ENCODE measurements at regions not wholly inside any gene's neighbourhood (a gene's known extent, or its start where the extent isn't known, plus 50 kb on each side); places are given as distances from the start of the nearest gene placed in this dataset.
"Not testable (repeated sequence)": the region's sequence is repeated elsewhere in the genome, so short reads cannot be mapped to it uniquely, and the experiment has no call there.

GRCh38 chr2:221999166-221999565 lies 299.6 kb downstream of the PAX3 start:
- DNase-seq (ENCODE audit: low read depth, low spot score), result no peak

DNA sequence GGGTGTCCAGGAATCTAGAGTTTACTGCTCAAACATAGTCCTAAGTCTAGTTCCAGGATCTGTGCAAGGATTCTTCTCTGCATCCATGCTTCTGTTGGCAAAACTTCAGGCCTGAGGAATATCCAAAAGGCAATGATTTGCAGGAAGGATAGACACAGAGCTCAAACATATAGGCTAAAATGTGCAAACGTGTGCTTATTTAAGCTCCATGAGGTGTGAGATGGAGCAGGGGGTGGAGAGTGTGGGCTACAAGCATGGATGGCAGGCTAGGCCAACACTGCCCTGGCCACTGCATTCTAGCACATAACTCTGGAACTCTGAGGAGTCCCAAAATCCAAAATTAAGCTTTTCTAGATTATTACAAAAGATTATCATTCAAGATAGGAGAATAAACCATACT lies 301.1 kb downstream of the PAX3 start:
- DNase-seq (ENCODE audit: low read depth, low spot score), result no peak

DNA sequence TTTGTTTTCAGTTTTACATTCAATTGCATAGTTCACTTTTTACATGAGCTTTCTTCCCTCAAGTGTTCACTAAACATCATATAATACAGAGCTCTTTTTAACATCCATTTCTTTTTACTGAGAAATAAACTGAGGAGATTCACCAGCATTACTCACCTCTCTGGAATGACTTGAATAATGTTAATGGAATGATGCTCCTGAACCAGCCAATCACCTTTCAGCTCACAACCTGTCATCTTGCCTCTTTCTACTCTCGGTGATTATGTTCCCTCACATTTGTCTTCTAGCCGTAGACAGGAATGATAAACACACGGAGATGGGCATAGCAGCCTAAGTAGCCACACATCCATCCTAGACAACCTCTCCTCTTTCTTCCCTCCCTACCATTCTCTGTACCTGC lies 301.7 kb downstream of the PAX3 start:
- no peak for DNase-seq (ENCODE audit: low read depth, low spot score)

GRCh38 chr2:221994926-221995325 lies 303.9 kb downstream of the PAX3 start:
- no peak for DNase-seq (ENCODE audit: low read depth, low spot score)

DNA sequence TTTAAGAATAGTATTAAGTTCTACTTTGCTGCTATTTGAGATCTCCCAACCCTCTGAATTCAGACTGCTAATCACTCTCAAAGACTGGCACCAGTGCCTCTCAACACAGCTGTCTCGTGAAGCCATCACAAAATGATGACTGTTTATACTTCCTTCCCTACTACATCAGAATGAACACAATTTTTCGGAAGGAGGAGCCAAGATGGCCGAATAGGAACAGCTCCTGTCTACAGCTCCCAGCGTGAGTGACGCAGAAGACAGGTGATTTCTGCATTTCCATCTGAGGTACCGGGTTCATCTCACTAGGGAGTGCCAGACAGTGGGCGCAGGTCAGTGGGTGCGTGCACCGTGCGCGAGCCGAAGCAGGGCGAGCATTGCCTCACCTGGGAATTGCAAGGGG lies 314.4 kb downstream of the PAX3 start:
- not testable (repeated sequence) for DNase-seq (ENCODE audit: low read depth, low spot score)

- no peak for DNase-seq (ENCODE audit: low read depth, low spot score)
Measured at GRCh38 chr2:221981912-221982470, 316.8 kb downstream of the PAX3 start.

DNA sequence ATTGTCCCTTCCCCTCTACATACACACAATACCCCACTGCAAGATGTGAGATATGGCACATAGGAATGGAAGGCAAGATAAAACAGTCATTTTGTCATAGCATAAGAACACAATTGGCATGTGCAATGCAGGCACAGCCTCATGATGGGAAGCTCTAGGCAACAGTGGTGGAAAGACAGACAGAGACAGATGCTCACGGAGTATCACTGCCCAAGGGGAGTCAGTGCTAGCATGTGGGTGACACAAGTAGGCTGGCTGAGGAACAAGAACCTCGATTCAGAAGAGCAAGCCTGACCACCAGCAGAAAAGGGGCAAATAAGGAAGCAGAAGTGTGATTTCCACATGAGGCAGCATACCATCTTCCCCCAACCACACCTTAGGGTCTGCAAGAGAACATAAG lies 323.6 kb downstream of the PAX3 start:
- no peak for DNase-seq (ENCODE audit: low read depth, low spot score)

DNA sequence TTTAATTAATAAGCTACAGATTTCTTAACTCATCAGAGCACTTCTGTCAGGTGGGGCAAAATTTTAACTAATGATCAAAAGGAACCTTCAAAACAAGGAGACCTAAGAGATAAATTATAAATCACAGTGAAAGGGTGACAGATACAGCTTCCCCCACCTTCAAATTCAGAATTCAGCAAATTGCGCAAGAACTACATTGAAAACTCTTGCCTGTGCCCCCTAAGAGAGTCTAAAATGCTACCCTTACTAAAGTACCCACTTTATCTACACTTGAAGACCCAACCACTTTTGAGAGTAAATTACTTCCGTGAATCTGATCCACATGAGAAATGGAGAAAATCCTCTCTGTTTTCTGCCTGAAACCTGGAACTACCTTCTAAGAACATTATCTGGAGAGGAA lies 324.9 kb downstream of the PAX3 start:
- no peak for DNase-seq (ENCODE audit: low read depth, low spot score)

DNA sequence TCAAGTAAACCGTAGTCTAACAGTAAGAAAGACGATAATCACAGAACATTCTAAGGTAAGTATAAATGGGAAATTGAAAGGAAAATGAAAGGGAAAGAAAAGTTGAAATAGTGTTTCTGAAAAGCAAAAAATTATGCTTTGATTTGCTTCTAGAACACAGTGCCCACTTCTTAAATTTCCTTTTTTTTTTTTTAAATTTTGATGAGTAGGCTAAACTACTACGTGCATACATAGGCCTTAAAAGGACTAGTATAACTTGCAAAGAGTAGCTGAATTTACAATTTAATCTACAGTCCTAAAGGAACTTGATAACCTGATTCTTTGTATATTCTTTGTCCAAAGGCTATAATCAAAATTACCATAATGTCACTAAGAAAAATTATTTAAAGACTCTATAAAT lies 325.3 kb downstream of the PAX3 start:
- DNase-seq (ENCODE audit: low read depth, low spot score), result no peak

DNA sequence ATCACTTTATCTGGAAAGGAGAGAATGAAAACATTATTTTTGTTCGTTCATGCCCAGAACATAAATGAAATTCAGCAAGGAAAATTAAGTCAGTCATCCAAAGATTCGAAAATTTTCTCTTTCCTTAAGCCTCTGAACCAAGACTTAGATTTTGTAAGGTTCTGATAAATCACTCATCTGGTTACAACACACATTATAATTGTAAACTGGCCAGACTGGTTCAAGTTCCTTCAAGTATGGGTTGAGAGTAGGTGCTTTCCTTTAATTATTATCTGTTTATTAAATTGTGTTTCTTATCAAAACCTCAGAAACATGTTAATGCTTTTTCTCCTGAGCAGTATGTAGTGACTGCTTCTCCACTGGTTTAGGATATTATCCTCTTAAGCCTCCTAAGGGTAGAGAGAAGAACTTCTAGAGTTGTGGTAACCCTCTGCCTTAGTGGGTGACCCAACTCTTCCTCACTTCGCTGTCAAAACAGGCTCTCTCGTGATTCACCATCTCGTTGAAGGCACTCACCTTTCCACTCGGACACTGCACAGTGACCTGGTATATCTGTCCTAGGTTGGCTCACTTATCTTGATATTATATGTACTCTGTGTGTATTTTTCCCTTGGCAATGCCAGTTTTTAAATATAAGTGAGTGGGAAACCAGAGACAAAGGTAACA lies 325.9 kb downstream of the PAX3 start:
- DNase-seq (ENCODE audit: low read depth, low spot score), result no peak

- no peak for DNase-seq (ENCODE audit: low read depth, low spot score)
Measured at GRCh38 chr2:221970389-221970788, 328.4 kb downstream of the PAX3 start.

- DNase-seq (ENCODE audit: low read depth, low spot score), result no peak
Measured at GRCh38 chr2:221969830-221970144, 329.0 kb downstream of the PAX3 start.

GRCh38 chr2:221969087-221969829 lies 329.5 kb downstream of the PAX3 start:
- DNase-seq (ENCODE audit: low read depth, low spot score), result peak; percentile 9

DNA sequence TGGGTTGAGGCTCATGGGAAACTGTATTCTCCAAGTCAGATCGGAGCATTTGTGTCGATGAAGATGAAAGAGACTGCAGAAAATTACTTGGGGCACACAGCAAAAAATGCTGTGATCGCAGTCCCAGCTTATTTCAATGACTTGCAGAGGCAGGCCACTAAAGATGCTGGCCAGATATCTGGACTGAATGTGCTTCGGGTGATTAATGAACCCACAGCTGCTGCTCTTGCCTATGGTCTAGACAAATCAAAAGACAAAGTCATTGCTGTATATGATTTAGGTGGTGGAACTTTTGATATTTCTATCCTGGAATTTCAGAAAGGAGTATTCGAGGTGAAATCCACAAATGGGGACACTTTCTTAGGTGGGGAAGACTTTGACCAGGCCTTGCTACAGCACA lies 336.6 kb downstream of the PAX3 start:
- no peak for DNase-seq (ENCODE audit: low read depth, low spot score)

GRCh38 chr2:221961561-221961960 lies 337.2 kb downstream of the PAX3 start:
- DNase-seq (ENCODE audit: low read depth, low spot score), result no peak

DNA sequence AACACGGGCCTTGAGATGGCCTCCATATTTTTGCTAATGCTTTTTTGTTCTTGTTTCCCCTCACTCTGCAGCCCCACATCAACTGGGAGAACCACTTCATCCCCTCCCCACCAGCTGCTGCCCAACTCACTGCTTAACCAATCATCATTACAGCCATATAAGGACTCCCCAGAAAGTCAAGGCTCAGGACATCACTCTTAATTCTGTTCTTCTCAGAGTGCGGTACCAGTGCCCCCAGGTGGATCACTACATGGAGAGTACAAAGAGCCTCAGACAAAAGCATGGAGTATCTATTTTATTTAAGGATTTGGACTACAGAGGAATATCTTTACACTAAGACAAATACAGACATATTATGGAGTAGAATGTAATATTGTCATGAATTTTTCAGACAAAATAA lies 340.6 kb downstream of the PAX3 start:
- DNase-seq (ENCODE audit: low read depth, low spot score), result no peak

DNA sequence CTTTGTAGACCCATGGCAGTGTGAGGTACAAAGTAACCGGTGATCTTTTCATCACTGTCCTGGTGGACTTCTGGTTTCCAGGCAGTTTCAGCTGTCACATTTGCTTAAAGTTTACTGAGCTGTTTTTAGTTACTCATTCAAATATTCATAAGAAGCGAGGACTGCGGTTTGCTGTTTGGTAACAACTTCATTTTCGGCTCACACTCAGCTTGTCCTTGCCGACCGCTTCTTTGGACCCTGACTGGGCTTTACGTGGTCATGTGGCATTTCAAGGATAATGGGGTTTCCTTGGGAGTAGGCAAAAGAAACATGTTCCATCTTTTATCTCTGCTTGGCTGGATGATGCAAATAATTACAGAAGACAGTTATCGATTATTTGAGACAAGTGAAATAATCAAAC lies 350.7 kb downstream of the PAX3 start:
- DNase-seq (ENCODE audit: low read depth, low spot score), result no peak

GRCh38 chr2:221944452-221944851 lies 354.3 kb downstream of the PAX3 start:
- not testable (repeated sequence) for DNase-seq (ENCODE audit: low read depth, low spot score)

GRCh38 chr2:221943076-221943810 lies 355.6 kb downstream of the PAX3 start:
- peak; percentile 3 for DNase-seq (ENCODE audit: low read depth, low spot score)

- DNase-seq (ENCODE audit: low read depth, low spot score), result no peak
Measured at GRCh38 chr2:221931251-221931991, 359.3 kb upstream of the EPHA4 start.

DNA sequence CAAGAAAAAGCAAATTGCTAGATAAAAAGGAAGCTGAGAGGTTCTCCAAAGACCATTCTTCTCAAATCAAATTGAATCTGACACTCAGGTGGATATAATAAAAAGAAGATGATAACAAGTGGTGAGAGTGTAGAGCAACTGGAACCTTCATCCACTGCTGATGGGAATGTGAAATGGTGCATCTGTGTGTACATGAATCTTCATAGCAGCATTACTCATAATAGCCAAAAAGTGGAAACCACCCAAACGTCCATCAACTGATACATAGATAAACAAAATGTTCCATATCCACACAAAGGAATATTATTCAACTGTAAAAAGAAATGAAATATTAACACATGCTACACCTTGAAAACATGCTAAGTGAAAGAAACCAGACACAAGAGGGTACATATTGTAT lies 357.2 kb upstream of the EPHA4 start:
- no peak for DNase-seq (ENCODE audit: low read depth, low spot score)

DNA sequence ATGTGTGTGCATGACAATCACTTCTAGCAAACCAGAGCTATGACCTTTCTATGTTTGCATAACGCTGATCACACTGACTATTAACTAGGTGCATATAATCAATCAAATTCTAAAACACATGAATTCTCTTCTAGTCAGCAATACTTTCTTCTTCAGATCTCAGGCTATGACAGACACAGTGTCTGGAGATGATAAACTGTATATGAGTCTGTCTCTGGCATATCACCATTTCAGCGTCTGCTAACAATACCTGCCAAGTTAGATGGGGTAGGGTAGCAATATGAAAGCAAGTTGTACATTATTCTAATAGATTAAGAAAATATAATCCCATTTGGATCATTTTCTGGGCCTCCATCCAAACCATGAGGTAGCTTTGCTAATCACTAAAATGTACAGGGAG lies 354.2 kb upstream of the EPHA4 start:
- DNase-seq (ENCODE audit: low read depth, low spot score), result no peak
